ENCODE measurements at regions not wholly inside any gene's neighbourhood (a gene's known extent, or its start where the extent isn't known, plus 50 kb on each side); places are given as distances from the start of the nearest gene placed in this dataset.

DNA sequence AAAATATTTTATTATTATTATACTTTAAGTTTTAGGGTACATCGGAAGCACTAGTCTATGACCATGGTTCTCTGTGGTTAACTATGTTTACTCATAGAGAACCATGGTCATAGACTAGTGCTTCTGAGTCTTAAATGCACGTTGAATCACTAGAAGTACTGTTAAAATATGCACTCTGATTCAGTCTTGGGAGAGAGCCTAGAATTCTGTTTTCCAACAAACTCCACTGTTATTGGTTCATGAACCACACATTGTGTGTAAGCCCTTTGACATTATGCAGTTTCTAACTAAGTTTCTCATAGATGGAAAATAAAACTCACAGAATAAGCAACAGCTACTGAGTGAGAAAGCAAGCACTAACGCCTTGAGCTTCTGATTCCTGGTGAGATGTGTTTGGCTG is 1120.6 kb downstream of the SORCS1 start:
- Histone ChIP-seq H3K27me3 (no peaks in the 10 kb centered on the region), H4K20me1 (ENCODE audit: insufficient read depth, poor library complexity, severe bottlenecking) (no peaks in the 10 kb centered on the region), H3K4me2 (no peak overlapping the region), H3K9me2 (replicated peaks; ENCODE audit: insufficient read depth) (no peaks in the 10 kb centered on the region), H3K79me2 (no peaks in the 10 kb centered on the region), H2AFZ (no peak overlapping the region), H3K4me3 (no peak overlapping the region), H3K27ac (peak overlapping the region; percentile 25), H3K4me1 (ENCODE audit: insufficient read depth) (no peaks in the 10 kb centered on the region), H3K36me3 (replicated peaks; ENCODE audit: insufficient read depth, low read depth) (no peaks in the 10 kb centered on the region), H3K9me3 (ENCODE audit: low read depth) (no peaks in the 10 kb centered on the region)
- 77% methylated on average over 3 of the region's 3 CpGs for WGBS (ENCODE audit: low lambda C conversion rate, missing lambda C conversion rate)
- TF ChIP-seq EZH2phosphoT487 (IDR thresholded peaks at IDR 0.05; ENCODE audit: low read depth, severe bottlenecking, unreplicated experiment) = no peak
- TF ChIP-seq, protein P1, sequence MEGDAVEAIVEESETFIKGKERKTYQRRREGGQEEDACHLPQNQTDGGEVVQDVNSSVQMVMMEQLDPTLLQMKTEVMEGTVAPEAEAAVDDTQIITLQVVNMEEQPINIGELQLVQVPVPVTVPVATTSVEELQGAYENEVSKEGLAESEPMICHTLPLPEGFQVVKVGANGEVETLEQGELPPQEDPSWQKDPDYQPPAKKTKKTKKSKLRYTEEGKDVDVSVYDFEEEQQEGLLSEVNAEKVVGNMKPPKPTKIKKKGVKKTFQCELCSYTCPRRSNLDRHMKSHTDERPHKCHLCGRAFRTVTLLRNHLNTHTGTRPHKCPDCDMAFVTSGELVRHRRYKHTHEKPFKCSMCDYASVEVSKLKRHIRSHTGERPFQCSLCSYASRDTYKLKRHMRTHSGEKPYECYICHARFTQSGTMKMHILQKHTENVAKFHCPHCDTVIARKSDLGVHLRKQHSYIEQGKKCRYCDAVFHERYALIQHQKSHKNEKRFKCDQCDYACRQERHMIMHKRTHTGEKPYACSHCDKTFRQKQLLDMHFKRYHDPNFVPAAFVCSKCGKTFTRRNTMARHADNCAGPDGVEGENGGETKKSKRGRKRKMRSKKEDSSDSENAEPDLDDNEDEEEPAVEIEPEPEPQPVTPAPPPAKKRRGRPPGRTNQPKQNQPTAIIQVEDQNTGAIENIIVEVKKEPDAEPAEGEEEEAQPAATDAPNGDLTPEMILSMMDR (IDR thresholded peaks at IDR 0.05; ENCODE audit: poor library complexity) = no peak
- DNase-seq (ENCODE audit: low spot score) = peak; percentile 12

- no peaks in the 10 kb centered on the region for H3K9me2 ChIP-seq (replicated peaks; ENCODE audit: insufficient read depth)
- TF ChIP-seq EZH2phosphoT487 (IDR thresholded peaks at IDR 0.05; ENCODE audit: low read depth, severe bottlenecking, unreplicated experiment) = no peak
- no peak for TF ChIP-seq EZH2 (IDR thresholded peaks at IDR 0.05; ENCODE audit: borderline replicate concordance)
- TF ChIP-seq, protein P1 (IDR thresholded peaks at IDR 0.05; ENCODE audit: poor library complexity) = no peak
- no peak for DNase-seq (ENCODE audit: low spot score)
- no peaks in the 10 kb centered on the region for H3K9me3 ChIP-seq (ENCODE audit: low read depth)
- no peak overlapping the region for H3K4me3 ChIP-seq
- 95% methylated on average over 1 of the region's 1 CpG for WGBS (ENCODE audit: low lambda C conversion rate, missing lambda C conversion rate)
- H3K4me1 ChIP-seq (ENCODE audit: insufficient read depth) = no peaks in the 10 kb centered on the region
- no peak overlapping the region for H2AFZ ChIP-seq
- H3K27me3 ChIP-seq = no peaks in the 10 kb centered on the region
- no peak overlapping the region for H3K4me2 ChIP-seq
- no peak overlapping the region for H3K27ac ChIP-seq
- H4K20me1 ChIP-seq (ENCODE audit: insufficient read depth, poor library complexity, severe bottlenecking) = no peaks in the 10 kb centered on the region
- no peaks in the 10 kb centered on the region for H3K79me2 ChIP-seq
- no peaks in the 10 kb centered on the region for H3K36me3 ChIP-seq (replicated peaks; ENCODE audit: insufficient read depth, low read depth)
Observed at GRCh38 chr10:106038246-106038645, 1126.3 kb downstream of the SORCS1 start.

- H3K4me2 ChIP-seq = no peak overlapping the region
- no peaks in the 10 kb centered on the region for H3K36me3 ChIP-seq (replicated peaks; ENCODE audit: insufficient read depth, low read depth)
- no peak overlapping the region for H2AFZ ChIP-seq
- no peaks in the 10 kb centered on the region for H3K79me2 ChIP-seq
- no peak for DNase-seq (ENCODE audit: low spot score)
- H4K20me1 ChIP-seq (ENCODE audit: insufficient read depth, poor library complexity, severe bottlenecking) = no peaks in the 10 kb centered on the region
- H3K27ac ChIP-seq = no peak overlapping the region
- H3K9me3 ChIP-seq (ENCODE audit: low read depth) = no peaks in the 10 kb centered on the region
- H3K4me1 ChIP-seq (ENCODE audit: insufficient read depth) = no peaks in the 10 kb centered on the region
- no peaks in the 10 kb centered on the region for H3K27me3 ChIP-seq
- H3K4me3 ChIP-seq = no peak overlapping the region
- H3K9me2 ChIP-seq (replicated peaks; ENCODE audit: insufficient read depth) = no peaks in the 10 kb centered on the region
- no peak for TF ChIP-seq EZH2 (IDR thresholded peaks at IDR 0.05; ENCODE audit: borderline replicate concordance)
- TF ChIP-seq, protein P1 (IDR thresholded peaks at IDR 0.05; ENCODE audit: poor library complexity) = no peak
- TF ChIP-seq EZH2phosphoT487 (IDR thresholded peaks at IDR 0.05; ENCODE audit: low read depth, severe bottlenecking, unreplicated experiment) = no peak
Observed at GRCh38 chr10:106033065-106033464, 1131.4 kb downstream of the SORCS1 start.

DNA sequence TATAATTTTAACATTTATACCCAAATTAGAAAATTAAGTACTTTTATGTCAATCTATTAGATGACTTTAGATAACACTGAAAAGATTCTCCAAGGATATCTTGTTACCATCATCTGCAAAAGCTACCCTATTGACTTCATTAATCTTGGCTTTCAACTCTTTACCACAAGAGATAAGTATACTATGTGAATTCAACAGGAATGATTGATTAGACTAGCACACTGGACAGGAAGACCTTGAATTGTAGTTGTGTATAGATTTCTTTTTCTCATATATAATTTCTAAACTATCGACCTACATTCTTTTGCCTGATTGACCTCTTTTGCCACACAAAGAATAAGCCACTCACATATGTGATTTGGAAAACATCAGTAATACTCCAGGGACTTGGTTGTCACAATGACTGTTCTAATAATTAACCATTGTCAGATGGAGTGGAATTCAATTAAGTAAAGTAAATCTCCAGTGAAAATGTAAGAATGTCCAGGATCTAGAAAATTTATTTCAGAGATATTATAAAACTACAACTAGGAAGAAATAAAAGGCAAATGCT is 1132.0 kb downstream of the SORCS1 start:
- no peak overlapping the region for H3K27ac ChIP-seq
- 86% methylated on average over 1 of the region's 1 CpG for WGBS (ENCODE audit: low lambda C conversion rate, missing lambda C conversion rate)
- H3K79me2 ChIP-seq = no peaks in the 10 kb centered on the region
- H3K4me3 ChIP-seq = no peak overlapping the region
- no peak overlapping the region for H3K4me2 ChIP-seq
- H3K4me1 ChIP-seq (ENCODE audit: insufficient read depth) = no peaks in the 10 kb centered on the region
- no peaks in the 10 kb centered on the region for H3K27me3 ChIP-seq
- no peaks in the 10 kb centered on the region for H3K9me2 ChIP-seq (replicated peaks; ENCODE audit: insufficient read depth)
- DNase-seq (ENCODE audit: low spot score) = no peak
- H4K20me1 ChIP-seq (ENCODE audit: insufficient read depth, poor library complexity, severe bottlenecking) = no peaks in the 10 kb centered on the region
- no peaks in the 10 kb centered on the region for H3K9me3 ChIP-seq (ENCODE audit: low read depth)
- no peak overlapping the region for H2AFZ ChIP-seq
- TF ChIP-seq EZH2 (IDR thresholded peaks at IDR 0.05; ENCODE audit: borderline replicate concordance) = no peak
- no peak for TF ChIP-seq EZH2phosphoT487 (IDR thresholded peaks at IDR 0.05; ENCODE audit: low read depth, severe bottlenecking, unreplicated experiment)
- TF ChIP-seq, protein P1 (IDR thresholded peaks at IDR 0.05; ENCODE audit: poor library complexity) = no peak
- H3K36me3 ChIP-seq (replicated peaks; ENCODE audit: insufficient read depth, low read depth) = no peaks in the 10 kb centered on the region
